Left lobe of liver (tissue), 2 donors: ENCODE measurements at regions not wholly inside any gene's neighbourhood (a gene's known extent, or its start where the extent isn't known, plus 50 kb on each side); places are given as distances from the start of the nearest gene placed in this dataset.

Experiments
- ATAC-seq: fragments of 200-7000 bp; cut with Tn5 transposase; one replicate; pipeline ENCODE4 v1.9.1; 2020; ENCODE audit warnings: mild to moderate bottlenecking, moderate library complexity
- DNase-seq: peaks from one replicate; pipeline ENCODE4 v3.0.0-alpha.2; 2020; ENCODE audit warnings: low spot score
- donor health status: DM: no; HTN: no; CAD: no; lungs with moderate emphysema.
- donor health status: DM: no; HTN: yes; CAD: no.

- no peak for ATAC-seq
- DNase-seq = no peak
Measured at GRCh38 chr4:34732176-34732950, 1512.0 kb downstream of the ARAP2 start.

GRCh38 chr4:34733185-34733941, 1511.0 kb downstream of the ARAP2 start:
- ATAC-seq (peak; percentile 21), DNase-seq (no peak)

GRCh38 chr4:34766935-34767334, 1477.4 kb downstream of the ARAP2 start:
- DNase-seq = no peak
- no peak for ATAC-seq

- no peak for ATAC-seq
- no peak for DNase-seq
Measured at GRCh38 chr4:34767407-34767806, 1476.9 kb downstream of the ARAP2 start.

- DNase-seq = no peak
- no peak for ATAC-seq
Measured at GRCh38 chr4:34771632-34772031, 1472.7 kb downstream of the ARAP2 start.

- ATAC-seq (no peak), DNase-seq (no peak)
Measured at GRCh38 chr4:34790131-34790530, 1454.2 kb downstream of the ARAP2 start.

- DNase-seq (no peak), ATAC-seq (no peak)
Measured at GRCh38 chr4:34791209-34791608, 1453.1 kb downstream of the ARAP2 start.

GRCh38 chr4:34800953-34801352, 1443.4 kb downstream of the ARAP2 start:
- no peak for DNase-seq
- no peak for ATAC-seq

- DNase-seq (no peak), ATAC-seq (no peak)
Measured at GRCh38 chr4:34814266-34814665, 1430.0 kb downstream of the ARAP2 start.

GRCh38 chr4:34824515-34824914, 1419.8 kb downstream of the ARAP2 start:
- ATAC-seq = no peak
- DNase-seq = no peak

GRCh38 chr4:34826660-34827059, 1417.7 kb downstream of the ARAP2 start:
- no peak for ATAC-seq
- no peak for DNase-seq

- DNase-seq (no peak), ATAC-seq (no peak)
Measured at GRCh38 chr4:34845926-34846325, 1398.4 kb downstream of the ARAP2 start.

- DNase-seq (no peak), ATAC-seq (no peak)
Measured at GRCh38 chr4:34850421-34850820, 1393.9 kb downstream of the ARAP2 start.

GRCh38 chr4:34850968-34851367, 1393.3 kb downstream of the ARAP2 start:
- ATAC-seq (no peak), DNase-seq (no peak)

GRCh38 chr4:34851411-34851810, 1392.9 kb downstream of the ARAP2 start:
- ATAC-seq = no peak
- no peak for DNase-seq

- DNase-seq = no peak
- no peak for ATAC-seq
Measured at GRCh38 chr4:34854451-34854850, 1389.9 kb downstream of the ARAP2 start.

GRCh38 chr4:34861666-34862065, 1382.6 kb downstream of the ARAP2 start:
- no peak for ATAC-seq
- DNase-seq = no peak

GRCh38 chr4:34878961-34879360, 1365.4 kb downstream of the ARAP2 start:
- ATAC-seq (no peak), DNase-seq (no peak)

GRCh38 chr4:34880246-34880645, 1364.1 kb downstream of the ARAP2 start:
- no peak for ATAC-seq
- DNase-seq = no peak

GRCh38 chr4:34891892-34892291, 1352.4 kb downstream of the ARAP2 start:
- DNase-seq = no peak
- no peak for ATAC-seq

GRCh38 chr4:34893382-34893781, 1350.9 kb downstream of the ARAP2 start:
- ATAC-seq = no peak
- no peak for DNase-seq

GRCh38 chr4:34920032-34920431, 1324.3 kb downstream of the ARAP2 start:
- DNase-seq (no peak), ATAC-seq (no peak)
